ENCODE measurements at regions not wholly inside any gene's neighbourhood (a gene's known extent, or its start where the extent isn't known, plus 50 kb on each side); places are given as distances from the start of the nearest gene placed in this dataset.
"Not testable (repeated sequence)": the region's sequence is repeated elsewhere in the genome, so short reads cannot be mapped to it uniquely, and the experiment has no call there.

DNA sequence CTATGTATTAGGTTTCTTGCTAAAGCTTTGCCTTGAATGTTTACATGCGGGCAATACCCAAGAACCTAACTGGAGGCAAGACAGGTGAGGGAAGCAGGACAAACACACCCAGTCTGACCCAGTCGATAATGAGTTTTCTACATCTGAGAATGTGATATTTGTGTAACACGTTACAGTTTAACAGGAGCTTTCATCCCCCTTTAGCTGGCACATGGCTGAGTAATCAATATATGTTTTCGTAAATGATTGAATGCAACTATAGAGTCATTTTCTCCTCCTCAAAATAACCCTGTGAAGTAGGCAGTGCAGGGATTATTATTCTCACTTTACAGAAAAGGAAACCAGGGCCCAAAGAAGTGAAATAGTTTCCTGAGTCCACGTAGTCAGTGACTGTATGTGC, 84.7 kb upstream of the HTR4 start:
- intact Hi-C loops (cut with micrococcal nuclease) = loop anchor here (5.0 to 10.0 kb wide), 2 partner anchors 293 to 376 kb away; no protein-coding TSS in a partner anchor
- H3K36me3 ChIP-seq = no peaks in the 10 kb centered on the region
- DNase-seq = no peak

GRCh38 chr5:148739524-148739923, 85.2 kb upstream of the HTR4 start:
- TF ChIP-seq CTCF (IDR thresholded peaks at IDR 0.05; ENCODE audit: borderline replicate concordance) = no peak
- H3K27me3 ChIP-seq (ENCODE audit: low read depth) = no peaks in the 10 kb centered on the region
- H3K4me3 ChIP-seq = no peak overlapping the region
- intact Hi-C loops (cut with micrococcal nuclease) = loop anchor here (5.0 to 10.0 kb wide), 2 partner anchors 293 to 375 kb away; no protein-coding TSS in a partner anchor
- no peak overlapping the region for H3K27ac ChIP-seq (replicated peaks)
- H3K9me3 ChIP-seq (replicated peaks) = no peaks in the 10 kb centered on the region
- no peaks in the 10 kb centered on the region for H3K36me3 ChIP-seq
- H3K4me1 ChIP-seq = peaks cover 39% of the 10 kb centered on the region
- no peak for DNase-seq

More for the DNA sequence above, 84.7 kb upstream of the HTR4 start:
- TF ChIP-seq CTCF (IDR thresholded peaks at IDR 0.05; ENCODE audit: borderline replicate concordance) = no peak
- no peaks in the 10 kb centered on the region for H3K27me3 ChIP-seq (ENCODE audit: low read depth)
- no peaks in the 10 kb centered on the region for H3K9me3 ChIP-seq (replicated peaks)
- no peak overlapping the region for H3K4me3 ChIP-seq
- peaks cover 39% of the 10 kb centered on the region for H3K4me1 ChIP-seq
- H3K27ac ChIP-seq (replicated peaks) = no peak overlapping the region

DNA sequence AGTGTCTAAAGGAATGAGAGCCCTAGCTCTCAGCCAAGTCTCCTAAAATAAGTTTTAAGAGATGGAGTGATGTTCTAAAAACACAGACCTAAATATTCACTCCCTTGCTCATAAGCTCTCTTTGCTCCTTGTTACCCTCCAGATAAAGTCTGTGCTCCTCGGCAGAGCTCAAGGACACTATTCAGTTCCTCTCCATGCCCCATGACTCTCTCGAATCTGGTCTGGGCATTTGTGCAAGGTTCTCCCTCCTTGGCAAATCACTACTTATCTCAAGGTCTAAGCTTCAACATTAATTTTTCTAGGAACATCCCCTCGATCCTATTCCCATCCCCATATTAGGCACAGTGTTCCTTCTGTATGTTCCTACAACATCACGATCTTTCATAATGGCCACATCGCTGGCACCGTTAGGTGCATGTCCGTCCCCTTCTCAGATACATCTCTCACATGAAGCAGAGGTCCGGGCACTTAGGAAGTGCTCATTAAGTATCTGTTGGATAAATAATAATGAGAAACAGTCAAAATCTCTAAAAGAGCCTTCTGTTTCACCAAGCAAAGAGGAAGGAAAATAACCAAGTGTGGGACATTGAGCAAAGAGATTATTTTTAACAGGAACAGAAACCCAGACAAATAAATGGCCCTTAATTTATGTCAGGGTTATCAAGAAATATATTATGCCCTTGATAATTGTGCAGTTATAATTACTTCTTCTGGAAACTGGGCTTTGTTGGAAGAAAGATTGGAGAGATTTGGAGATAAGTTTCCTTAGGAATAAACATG, 85.9 kb upstream of the HTR4 start:
- no peaks in the 10 kb centered on the region for H3K27me3 ChIP-seq (ENCODE audit: low read depth)
- H3K27ac ChIP-seq (replicated peaks) = no peak overlapping the region
- no peaks in the 10 kb centered on the region for H3K36me3 ChIP-seq
- TF ChIP-seq CTCF (IDR thresholded peaks at IDR 0.05; ENCODE audit: borderline replicate concordance) = no peak
- peaks cover 39% of the 10 kb centered on the region for H3K4me1 ChIP-seq
- no peaks in the 10 kb centered on the region for H3K9me3 ChIP-seq (replicated peaks)
- intact Hi-C loops (cut with micrococcal nuclease) = no loop called here
- no peak for DNase-seq
- no peak overlapping the region for H3K4me3 ChIP-seq

- Histone ChIP-seq H3K36me3 (no peaks in the 10 kb centered on the region), H3K4me3 (no peak overlapping the region), H3K27ac (replicated peaks) (peak overlapping the region; percentile 18), H3K4me1 (peaks cover 35% of the 10 kb centered on the region), H3K27me3 (ENCODE audit: low read depth) (no peaks in the 10 kb centered on the region), H3K9me3 (replicated peaks) (no peaks in the 10 kb centered on the region)
- TF ChIP-seq CTCF (IDR thresholded peaks at IDR 0.05; ENCODE audit: borderline replicate concordance) = peak; percentile 83
- intact Hi-C loops (cut with micrococcal nuclease) = no loop called here
- DNase-seq = no peak
These were observed 85.3 kb upstream of the ADRB2 start for GRCh38 chr5:148740966-148741742.

DNA sequence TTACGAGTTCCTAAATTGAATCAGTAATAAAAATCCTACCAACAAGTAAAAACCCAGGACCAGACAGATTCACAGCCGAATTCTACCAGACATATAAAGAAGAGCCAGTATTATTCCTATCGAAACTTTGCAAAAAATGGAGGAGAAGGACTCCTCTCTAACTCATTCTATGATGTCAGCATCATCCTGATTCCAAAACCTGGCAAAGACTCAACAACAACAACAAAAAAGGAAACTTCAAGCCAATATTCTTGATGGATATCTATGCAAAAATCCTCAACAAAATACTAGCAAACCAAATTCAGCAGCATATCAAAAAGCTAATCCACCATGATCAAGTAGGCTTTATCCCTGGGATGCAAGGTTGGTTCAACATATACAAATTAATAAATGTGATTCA, 84.6 kb upstream of the ADRB2 start:
- H3K9me3 ChIP-seq (replicated peaks); intact Hi-C loops (cut with micrococcal nuclease); H3K36me3 ChIP-seq; H3K4me3 ChIP-seq; H3K27ac ChIP-seq (replicated peaks); DNase-seq; H3K27me3 ChIP-seq (ENCODE audit: low read depth): not testable (repeated sequence)
- peaks cover 29% of the 10 kb centered on the region for H3K4me1 ChIP-seq

DNA sequence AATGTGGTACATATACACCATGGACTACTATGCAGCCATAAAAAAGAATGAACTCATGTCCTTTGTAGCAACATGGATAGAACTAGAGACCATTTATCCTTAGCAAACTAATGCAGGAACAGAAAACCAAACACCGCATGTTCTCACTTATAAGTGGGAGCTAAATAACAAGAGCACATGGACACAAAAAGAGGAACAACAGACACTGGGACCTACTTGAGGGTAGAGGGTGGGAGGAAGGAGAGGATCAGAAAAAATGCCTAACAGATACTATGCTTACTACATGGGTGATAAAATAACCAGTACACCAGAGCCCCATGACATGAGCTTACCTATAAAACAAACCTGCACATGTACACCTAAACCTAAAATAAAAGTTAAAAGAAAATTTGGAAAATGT, 82.0 kb upstream of the ADRB2 start:
- peaks cover 35% of the 10 kb centered on the region for H3K4me1 ChIP-seq
- intact Hi-C loops (cut with micrococcal nuclease); H3K9me3 ChIP-seq (replicated peaks); H3K36me3 ChIP-seq; H3K27me3 ChIP-seq (ENCODE audit: low read depth); DNase-seq; H3K4me3 ChIP-seq; H3K27ac ChIP-seq (replicated peaks): not testable (repeated sequence)

Data from left ventricle myocardium inferior (tissue), 1 donor.